Cardiac fibroblast (primary cell): ENCODE measurements at regions not wholly inside any gene's neighbourhood (a gene's known extent, or its start where the extent isn't known, plus 50 kb on each side); places are given as distances from the start of the nearest gene placed in this dataset.

Source experiments
- DNase-seq, 2 donors: peaks; one replicate each; pipeline versions ENCODE4 v3.0.0 to v3.0.0-alpha.2; 2010; ENCODE audit warnings: low read depth in 2 of 2
- H3K4me3 ChIP-seq, 2 donors: replicated peaks in 1 of 2; 1 replicate in 1 of 2; 2 replicates in 1 of 2; pipeline ENCODE4 v1.5.1; 2011; ENCODE audit warnings: low read depth in 2 of 2, low read length in 2 of 2, mild to moderate bottlenecking in 2 of 2, moderate library complexity in 1 of 2
- TF ChIP-seq, protein P1 (sequence below): IDR thresholded peaks from one replicate; pipeline ENCODE4 v1.5.1; 2011; ENCODE audit warnings: low read depth, mild to moderate bottlenecking, low read length, inconsistent platforms

- H3K4me3 ChIP-seq, result no peak overlapping the region
- TF ChIP-seq, protein P1, sequence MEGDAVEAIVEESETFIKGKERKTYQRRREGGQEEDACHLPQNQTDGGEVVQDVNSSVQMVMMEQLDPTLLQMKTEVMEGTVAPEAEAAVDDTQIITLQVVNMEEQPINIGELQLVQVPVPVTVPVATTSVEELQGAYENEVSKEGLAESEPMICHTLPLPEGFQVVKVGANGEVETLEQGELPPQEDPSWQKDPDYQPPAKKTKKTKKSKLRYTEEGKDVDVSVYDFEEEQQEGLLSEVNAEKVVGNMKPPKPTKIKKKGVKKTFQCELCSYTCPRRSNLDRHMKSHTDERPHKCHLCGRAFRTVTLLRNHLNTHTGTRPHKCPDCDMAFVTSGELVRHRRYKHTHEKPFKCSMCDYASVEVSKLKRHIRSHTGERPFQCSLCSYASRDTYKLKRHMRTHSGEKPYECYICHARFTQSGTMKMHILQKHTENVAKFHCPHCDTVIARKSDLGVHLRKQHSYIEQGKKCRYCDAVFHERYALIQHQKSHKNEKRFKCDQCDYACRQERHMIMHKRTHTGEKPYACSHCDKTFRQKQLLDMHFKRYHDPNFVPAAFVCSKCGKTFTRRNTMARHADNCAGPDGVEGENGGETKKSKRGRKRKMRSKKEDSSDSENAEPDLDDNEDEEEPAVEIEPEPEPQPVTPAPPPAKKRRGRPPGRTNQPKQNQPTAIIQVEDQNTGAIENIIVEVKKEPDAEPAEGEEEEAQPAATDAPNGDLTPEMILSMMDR, result no peak
- DNase-seq, result no peak
Observed at GRCh38 chr9:23621188-23621587, 204.9 kb downstream of the ELAVL2 start.

GRCh38 chr9:23621924-23622323, 204.1 kb downstream of the ELAVL2 start:
- TF ChIP-seq, protein P1, result no peak
- no peak overlapping the region for H3K4me3 ChIP-seq
- DNase-seq, result no peak

GRCh38 chr9:23622396-23622795, 203.6 kb downstream of the ELAVL2 start:
- no peak for DNase-seq
- TF ChIP-seq, protein P1, result no peak
- H3K4me3 ChIP-seq, result no peak overlapping the region

GRCh38 chr9:23630488-23630887, 195.6 kb downstream of the ELAVL2 start:
- DNase-seq, result no peak
- H3K4me3 ChIP-seq, result no peak overlapping the region
- TF ChIP-seq, protein P1, result no peak

GRCh38 chr9:23635276-23635675, 190.8 kb downstream of the ELAVL2 start:
- TF ChIP-seq, protein P1, result no peak
- DNase-seq, result no peak
- no peak overlapping the region for H3K4me3 ChIP-seq

GRCh38 chr9:23636199-23636598, 189.8 kb downstream of the ELAVL2 start:
- no peak overlapping the region for H3K4me3 ChIP-seq
- no peak for DNase-seq
- TF ChIP-seq, protein P1, result no peak

GRCh38 chr9:23638011-23638410, 188.0 kb downstream of the ELAVL2 start:
- DNase-seq, result no peak
- TF ChIP-seq, protein P1, result no peak
- no peak overlapping the region for H3K4me3 ChIP-seq
